ENCODE measurements at regions not wholly inside any gene's neighbourhood (a gene's known extent, or its start where the extent isn't known, plus 50 kb on each side); places are given as distances from the start of the nearest gene placed in this dataset.

- TF ChIP-seq, protein P1, sequence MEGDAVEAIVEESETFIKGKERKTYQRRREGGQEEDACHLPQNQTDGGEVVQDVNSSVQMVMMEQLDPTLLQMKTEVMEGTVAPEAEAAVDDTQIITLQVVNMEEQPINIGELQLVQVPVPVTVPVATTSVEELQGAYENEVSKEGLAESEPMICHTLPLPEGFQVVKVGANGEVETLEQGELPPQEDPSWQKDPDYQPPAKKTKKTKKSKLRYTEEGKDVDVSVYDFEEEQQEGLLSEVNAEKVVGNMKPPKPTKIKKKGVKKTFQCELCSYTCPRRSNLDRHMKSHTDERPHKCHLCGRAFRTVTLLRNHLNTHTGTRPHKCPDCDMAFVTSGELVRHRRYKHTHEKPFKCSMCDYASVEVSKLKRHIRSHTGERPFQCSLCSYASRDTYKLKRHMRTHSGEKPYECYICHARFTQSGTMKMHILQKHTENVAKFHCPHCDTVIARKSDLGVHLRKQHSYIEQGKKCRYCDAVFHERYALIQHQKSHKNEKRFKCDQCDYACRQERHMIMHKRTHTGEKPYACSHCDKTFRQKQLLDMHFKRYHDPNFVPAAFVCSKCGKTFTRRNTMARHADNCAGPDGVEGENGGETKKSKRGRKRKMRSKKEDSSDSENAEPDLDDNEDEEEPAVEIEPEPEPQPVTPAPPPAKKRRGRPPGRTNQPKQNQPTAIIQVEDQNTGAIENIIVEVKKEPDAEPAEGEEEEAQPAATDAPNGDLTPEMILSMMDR (IDR thresholded peaks at IDR 0.05; ENCODE audit: insufficient read depth, low read depth, low read length), result no peak
- no peak for TF ChIP-seq EZH2 (IDR thresholded peaks at IDR 0.05; ENCODE audit: insufficient read depth, low read length)
These were observed 890.2 kb upstream of the NCAM2 start for GRCh38 chr21:20108016-20108415.

Data from astrocyte (in vitro differentiated cells and primary cell).